C4-2B (cell line): ENCODE measurements at regions not wholly inside any gene's neighbourhood (a gene's known extent, or its start where the extent isn't known, plus 50 kb on each side); places are given as distances from the start of the nearest gene placed in this dataset.

Experiments
- ZFX ChIP-seq: fragments of 450-650 bp; IDR thresholded peaks from 2 replicates; pipeline ENCODE4 v1.6.1; 2017
- TF ChIP-seq, protein P1 (sequence below): fragments of 450-650 bp; conservative IDR thresholded peaks from 2 replicates; pipeline ENCODE4 v1.5.1; 2017; ENCODE audit warnings: mild to moderate bottlenecking

DNA sequence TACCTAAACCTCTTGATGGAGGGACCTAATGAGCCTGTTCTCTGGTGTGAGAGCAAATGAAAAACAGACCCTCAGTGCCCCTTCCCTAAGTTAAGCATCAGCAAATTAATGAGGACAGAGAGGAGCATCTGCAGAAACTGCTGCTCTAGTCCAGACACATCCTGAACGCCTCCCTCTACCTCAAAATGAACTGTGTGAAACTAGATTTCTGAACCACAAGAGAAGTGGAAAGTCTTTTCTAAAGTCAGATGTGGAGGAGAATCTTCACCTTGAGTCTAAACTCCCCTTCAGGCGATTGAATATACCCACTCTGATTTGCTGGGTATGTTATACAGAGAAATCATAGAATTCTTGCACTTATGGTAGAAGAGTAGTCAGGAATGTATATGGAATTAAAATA lies 104.4 kb upstream of the AMZ2 start:
- TF ChIP-seq, protein P1, sequence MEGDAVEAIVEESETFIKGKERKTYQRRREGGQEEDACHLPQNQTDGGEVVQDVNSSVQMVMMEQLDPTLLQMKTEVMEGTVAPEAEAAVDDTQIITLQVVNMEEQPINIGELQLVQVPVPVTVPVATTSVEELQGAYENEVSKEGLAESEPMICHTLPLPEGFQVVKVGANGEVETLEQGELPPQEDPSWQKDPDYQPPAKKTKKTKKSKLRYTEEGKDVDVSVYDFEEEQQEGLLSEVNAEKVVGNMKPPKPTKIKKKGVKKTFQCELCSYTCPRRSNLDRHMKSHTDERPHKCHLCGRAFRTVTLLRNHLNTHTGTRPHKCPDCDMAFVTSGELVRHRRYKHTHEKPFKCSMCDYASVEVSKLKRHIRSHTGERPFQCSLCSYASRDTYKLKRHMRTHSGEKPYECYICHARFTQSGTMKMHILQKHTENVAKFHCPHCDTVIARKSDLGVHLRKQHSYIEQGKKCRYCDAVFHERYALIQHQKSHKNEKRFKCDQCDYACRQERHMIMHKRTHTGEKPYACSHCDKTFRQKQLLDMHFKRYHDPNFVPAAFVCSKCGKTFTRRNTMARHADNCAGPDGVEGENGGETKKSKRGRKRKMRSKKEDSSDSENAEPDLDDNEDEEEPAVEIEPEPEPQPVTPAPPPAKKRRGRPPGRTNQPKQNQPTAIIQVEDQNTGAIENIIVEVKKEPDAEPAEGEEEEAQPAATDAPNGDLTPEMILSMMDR, result no peak
- TF ChIP-seq ZFX, result no peak
